Kidney glomerular epithelial cell (primary cell): ENCODE measurements at regions not wholly inside any gene's neighbourhood (a gene's known extent, or its start where the extent isn't known, plus 50 kb on each side); places are given as distances from the start of the nearest gene placed in this dataset.

ENCODE experiments used
- DNase-seq: peaks from one replicate; lab custom pipeline; 2025; lab: John Stamatoyannopoulos, UW

GRCh38 chr18:5091741-5092140 is 105.3 kb downstream of the AKAIN1 start:
- no peak for DNase-seq

GRCh38 chr18:5075297-5075696 is 121.8 kb downstream of the AKAIN1 start:
- DNase-seq, result no peak

- DNase-seq, result peak; percentile 13
Measured at GRCh38 chr18:5073026-5073944, 123.8 kb downstream of the AKAIN1 start.

DNA sequence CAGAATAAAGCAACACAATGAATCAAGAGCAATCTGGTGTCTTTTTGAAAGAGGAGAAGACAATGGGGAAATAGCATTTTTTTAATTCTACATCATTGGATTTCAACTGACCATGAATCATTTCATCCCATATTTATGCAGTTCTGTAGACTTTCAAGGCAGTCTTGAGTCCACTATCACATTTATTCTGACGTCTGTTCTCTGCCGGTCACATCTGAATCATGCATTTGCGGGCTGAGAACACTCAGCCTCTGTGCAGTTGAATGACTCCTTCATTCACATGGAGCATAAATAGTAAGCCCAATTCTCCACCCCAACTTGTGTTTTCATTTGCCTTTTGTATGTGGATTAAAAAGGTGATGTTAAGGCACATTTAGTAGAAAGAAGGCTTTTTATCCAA is 128.2 kb downstream of the AKAIN1 start:
- no peak for DNase-seq

DNA sequence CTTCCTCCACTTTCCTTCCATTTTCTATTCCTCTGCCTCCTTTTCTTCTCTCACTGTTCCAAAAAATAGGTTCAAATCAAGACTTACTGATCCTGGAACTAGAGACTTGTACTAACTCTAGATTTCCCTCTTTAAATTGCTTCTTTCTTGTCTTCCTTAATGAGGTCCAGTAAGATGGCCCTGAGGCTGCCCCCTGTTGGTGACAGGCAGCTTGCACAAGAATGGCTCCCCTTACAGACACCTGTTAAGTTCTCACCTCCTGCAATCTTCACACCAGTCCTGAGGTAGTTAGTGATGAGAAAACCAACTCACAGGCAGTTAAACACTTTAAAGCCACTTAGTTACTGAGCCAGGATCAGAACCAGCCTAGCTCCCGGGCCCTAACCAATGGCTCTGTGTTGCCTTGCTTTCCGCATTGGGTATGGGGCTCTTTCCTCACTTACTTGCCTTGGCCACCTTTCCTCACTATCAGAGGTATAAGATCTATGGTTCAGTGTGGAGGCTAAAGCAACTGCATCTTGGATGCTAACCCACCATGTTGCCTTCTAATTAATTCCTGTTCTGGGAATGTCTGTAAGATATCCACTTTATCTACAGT is 130.6 kb downstream of the AKAIN1 start:
- DNase-seq, result no peak

DNA sequence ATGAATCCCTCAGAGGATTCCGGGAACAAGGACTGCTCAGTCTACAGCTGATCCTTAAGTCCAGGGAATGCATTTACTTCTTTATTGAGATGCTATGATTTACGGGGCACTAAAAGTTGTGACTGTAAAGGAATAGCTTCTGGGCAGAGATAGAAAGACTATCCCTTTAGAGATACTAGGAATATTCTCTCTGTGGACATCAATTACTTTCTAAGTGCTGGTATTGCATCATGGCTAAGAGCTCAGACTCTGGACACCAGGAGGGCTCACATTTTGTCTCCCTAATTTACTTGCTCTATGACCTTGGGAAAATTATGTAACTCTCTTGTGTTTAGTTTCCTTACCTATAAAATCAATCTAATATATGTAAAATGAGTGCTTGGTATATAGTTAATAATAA is 131.4 kb downstream of the AKAIN1 start:
- DNase-seq, result no peak

DNA sequence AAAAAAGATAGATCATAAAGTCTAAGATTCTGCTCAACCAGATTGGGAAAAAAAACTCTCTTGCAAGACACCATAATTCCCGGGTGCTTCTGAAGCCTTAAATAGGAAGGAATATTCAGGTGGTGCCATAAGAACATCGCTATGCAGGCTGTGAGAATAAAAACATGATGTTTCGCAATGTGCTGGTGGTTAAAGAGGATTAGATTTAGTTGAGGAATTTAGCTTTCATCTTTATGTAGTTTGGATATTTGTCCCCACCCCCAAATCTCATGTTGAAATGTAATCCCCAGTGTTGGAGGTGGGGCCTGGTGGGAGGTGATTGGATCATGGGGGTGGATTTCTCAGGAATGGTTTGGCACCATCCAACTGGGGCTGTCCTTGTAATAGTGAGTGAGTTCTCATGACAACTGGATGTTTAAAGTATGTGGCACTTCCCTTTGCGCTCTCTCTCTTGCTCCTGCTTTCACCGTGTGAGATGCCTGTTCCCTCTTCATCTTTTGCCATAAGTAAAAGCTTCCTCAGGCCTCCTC is 132.2 kb downstream of the AKAIN1 start:
- no peak for DNase-seq

DNA sequence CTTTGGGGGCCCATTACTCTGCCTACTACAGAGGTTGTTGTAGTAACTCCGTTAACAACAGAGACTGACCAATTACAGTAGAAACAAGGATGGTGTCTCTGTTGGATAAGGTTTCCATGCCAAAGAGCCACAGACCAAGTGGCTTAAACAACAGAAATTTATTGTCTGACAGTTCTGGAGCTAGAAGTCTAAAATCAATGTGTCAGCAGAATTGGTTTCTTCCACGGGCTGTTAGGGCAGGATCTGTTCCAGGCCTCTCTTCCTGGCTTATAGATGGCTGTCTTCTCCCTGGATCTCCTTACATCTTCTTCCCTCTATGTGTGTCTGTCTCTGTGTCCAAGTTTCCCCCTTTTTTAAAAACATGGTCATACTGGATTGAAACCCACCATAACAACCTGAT is 135.3 kb downstream of the AKAIN1 start:
- DNase-seq, result no peak

DNA sequence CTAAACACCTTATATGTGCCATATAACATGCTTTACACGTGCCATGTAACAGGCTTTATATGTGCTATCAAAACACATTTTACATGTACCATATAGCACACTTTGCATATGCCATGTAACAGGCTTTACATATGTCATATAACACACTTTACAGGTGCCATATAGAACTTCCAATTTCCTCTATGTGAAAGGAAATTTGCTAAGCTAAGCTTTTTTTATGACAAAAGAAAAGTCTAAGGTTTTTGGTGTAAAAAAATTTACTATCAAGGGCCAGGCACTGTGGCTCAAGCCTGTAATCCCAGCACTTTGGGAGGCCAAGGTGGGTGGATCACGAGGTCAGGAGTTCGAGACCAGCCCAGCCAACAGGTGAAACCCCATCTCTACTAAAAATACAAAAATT is 136.5 kb downstream of the AKAIN1 start:
- no peak for DNase-seq

DNA sequence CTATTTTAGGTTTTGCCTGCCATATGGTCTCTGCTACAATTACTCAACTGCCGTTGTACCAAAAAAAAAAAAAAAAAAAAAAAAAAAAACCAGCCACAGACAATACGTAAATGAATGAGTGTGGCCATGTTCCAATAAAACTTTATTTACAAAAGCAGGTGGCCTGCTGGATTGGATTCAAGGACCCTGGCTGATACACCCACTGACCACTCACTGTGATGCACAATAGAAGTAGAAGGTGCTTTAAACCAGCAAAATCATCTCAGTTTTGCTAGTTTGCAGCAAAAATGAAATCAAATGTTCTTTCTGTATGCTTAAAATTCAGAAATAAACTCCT is 137.4 kb downstream of the AKAIN1 start:
- DNase-seq, result no peak

- DNase-seq, result no peak
Measured at GRCh38 chr18:5058768-5059695, 138.0 kb downstream of the AKAIN1 start.

DNA sequence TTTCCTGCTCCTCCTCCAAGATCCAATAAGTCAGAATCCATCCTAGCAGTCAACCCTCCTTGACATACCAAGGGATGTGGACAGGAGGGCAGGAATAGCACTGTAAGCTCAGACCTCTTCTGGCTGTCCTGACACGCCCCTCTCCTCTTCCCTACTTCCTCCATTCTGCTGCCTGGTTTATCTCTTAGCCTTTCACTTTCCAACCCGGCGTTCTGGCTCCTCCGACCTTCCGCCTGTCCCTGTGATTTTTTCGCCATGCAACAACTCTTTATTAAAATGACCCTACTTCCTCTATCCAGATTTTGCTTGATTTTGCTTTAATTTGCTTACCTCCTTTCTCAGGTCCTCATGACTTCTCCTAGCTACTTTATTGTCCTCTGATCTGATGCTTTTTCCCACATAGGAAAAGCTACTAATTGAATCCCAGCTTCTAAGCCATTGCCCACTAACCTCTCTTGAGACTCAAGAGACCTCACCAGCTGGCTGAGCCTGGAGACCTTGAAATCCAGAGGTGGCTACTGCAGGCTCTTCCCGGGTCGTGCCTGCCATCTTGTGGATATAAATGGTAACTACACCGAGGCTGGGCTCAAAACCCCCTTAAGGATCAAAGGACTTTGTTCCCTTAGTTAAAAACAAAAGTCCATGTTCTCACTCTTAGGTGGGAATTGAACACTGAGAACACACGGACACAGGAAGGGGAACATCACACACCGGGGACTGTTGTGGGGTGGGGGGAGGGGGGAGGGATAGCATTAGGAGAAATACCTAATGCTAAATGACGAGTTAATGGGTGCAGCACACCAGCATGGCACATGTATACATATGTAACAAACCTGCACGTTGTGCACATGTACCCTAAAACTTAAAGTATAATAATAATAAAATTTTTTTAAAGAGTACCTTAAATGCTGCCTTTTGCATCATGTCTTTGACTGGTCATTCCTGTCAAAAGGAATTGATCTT is 139.4 kb downstream of the AKAIN1 start:
- DNase-seq, result peak; percentile 44

DNA sequence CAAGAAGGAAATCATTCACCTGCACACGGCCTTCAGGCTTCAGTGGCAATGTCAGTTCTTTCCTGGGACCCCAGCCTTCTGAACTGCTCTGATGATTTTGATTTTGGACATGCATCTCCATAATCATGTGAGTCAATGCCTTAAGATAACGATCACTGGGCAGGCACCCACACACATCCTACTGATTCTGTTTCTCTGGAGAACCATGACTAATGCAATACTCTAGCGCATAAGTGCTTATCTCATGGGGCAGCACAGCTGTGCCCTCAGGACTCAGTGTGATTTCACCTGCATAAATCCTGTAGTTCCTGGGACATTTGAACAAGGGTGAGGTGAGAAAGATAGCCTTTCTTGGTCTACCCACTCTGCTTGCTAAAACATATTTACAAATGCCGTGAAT is 144.6 kb downstream of the AKAIN1 start:
- DNase-seq, result no peak

DNA sequence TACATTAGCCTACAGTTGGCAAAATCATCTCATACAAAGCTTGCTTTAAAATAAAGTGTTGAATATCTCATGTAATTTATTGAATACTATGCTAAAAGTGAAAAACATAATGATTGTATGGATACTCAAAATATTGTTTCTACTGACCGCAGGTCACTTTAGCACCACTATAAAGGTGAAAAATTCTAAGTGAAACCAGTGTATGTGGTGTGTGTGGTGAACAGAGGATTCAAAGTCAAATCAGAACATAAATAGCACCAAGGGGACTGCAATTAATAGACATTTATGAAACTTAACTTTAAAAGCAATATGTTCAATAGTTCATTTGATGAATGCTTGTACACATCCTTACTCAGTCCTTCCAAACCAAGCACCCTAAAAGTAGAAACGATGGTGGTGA is 145.8 kb downstream of the AKAIN1 start:
- DNase-seq, result no peak

DNA sequence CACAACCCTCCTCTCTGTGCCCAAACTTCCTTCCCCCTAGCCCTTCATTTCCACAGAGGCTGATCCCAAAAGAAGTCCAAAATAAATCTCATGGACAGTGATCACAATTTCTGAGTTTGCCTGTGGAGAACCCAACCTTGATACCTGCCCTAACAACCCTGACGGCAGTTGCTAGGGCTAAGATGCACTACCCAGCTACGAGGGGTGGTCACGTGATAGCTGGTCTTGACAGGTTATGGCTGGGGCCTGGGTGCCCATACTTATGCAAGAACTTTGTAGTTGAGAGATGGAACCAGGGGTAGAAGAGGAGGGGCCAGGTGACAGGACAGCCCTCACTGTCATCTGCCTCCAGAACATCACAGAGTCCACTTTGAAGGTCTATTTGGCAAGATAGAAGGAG is 147.9 kb downstream of the AKAIN1 start:
- DNase-seq, result no peak

- DNase-seq, result no peak
Measured at GRCh38 chr18:5040476-5040875, 156.6 kb downstream of the AKAIN1 start.

DNA sequence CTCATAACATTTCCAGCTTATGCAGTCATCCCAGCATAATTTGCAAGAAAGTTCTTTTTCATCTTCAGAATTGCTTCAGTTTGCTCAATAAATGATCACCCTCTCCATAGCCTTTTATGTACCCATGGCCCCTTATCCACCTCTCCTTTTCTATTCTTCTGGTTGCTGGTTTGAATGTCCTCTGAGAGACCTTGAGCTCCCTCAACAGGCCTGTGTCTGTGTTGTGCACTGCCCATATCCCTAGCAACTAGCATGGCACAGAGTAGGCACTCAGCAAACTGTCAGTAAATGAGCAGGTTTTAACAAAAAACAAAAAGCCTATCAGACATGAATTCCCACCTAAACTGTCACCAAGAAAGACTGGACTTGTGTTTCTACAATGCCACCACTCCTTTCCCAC is 160.5 kb downstream of the AKAIN1 start:
- DNase-seq, result no peak

DNA sequence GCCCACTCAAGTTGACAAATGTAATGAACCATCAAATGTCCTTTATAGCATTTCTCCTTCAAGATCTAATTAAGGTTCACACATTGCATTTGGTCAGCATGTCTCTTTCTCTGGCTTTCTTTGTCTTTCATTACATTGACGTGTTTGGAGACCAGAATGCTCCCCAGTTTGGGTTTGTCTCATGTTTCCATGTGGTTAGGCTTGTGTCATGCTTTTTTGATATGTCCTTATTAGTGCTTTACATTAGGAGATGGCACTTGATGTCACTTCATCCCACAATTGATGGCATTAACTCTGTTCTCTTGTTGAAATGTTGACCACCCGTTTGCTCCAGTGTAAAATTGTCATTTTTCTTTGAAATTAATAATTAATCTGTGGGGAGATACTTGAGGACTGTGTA is 165.8 kb downstream of the AKAIN1 start:
- DNase-seq, result no peak

DNA sequence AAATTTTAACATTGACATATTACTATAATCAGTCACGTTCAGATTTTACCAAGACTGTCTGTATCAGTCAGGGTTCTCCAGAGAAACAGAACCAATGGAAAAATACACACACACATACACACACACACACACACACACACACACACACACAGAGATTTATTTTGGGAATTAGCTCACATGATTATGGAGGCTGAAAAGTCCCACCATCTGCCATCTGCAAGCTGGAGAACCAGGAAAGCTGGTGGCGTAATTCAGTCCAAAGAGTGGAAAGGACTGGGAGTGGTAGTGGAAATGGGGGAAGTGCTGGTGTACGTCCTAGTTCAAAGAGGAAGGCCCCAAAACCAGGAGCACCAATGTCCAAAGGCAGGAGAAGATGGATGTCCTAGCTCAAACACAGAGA is 166.4 kb downstream of the AKAIN1 start:
- no peak for DNase-seq

DNA sequence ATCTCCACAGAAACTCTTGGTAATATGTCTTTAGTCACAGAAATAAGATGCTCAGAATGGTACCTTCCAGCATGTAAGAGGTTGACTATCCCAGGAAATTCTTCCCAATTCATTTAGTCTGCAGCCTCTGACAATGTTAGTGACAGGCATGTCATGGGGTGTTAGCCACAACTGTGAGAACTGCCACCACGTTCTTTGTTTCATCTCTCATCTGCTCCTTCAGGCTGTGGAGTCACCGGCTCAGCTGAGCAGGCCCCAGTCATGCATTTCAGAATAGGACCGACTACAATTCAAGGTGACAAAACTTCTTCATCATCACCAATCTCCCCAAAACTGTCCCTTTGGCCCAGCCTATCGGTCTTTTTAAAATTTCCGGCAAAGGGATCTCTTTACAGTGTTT is 167.5 kb downstream of the AKAIN1 start:
- DNase-seq, result no peak

- no peak for DNase-seq
Measured at GRCh38 chr18:5024741-5025140, 172.3 kb downstream of the AKAIN1 start.
